PC-9 (cell line): ENCODE measurements at regions not wholly inside any gene's neighbourhood (a gene's known extent, or its start where the extent isn't known, plus 50 kb on each side); places are given as distances from the start of the nearest gene placed in this dataset.

Experiments used
- BruUV-seq: library from RNA; stranded (reverse); fragments of 400-500 nt; replicated peaks from 2 replicates; lab custom pipeline; 2021; lab: Mats Ljungman, UMichigan
- CTCF ChIA-PET: fragments of 300-600 bp; sonication (Branson Sonifier 250); formaldehyde crosslinking; loops from one replicate; lab custom pipeline; 2022; ENCODE audit warnings: antibody characterized with exemption; lab: Charles Lee
- POLR2A ChIA-PET: fragments of 300-600 bp; sonication (Branson Sonifier 250); formaldehyde crosslinking; loops from one replicate; lab custom pipeline; 2022; ENCODE audit warnings: antibody characterized with exemption; ENCODE audit not compliant: unreplicated experiment; lab: Charles Lee
- DNase-seq, 2 experiments: peaks; one replicate each; pipeline versions ENCODE4 v3.0.0 to v3.0.0-alpha.2; 2015 to 2022; ENCODE audit warnings: mixed read lengths in 1 of 2
- H2AFZ ChIP-seq: fragments of 200-600 bp; sonication (generic); 2 replicates; pipeline ENCODE4 v1.8.1; 2017; ENCODE audit warnings: antibody characterized with exemption
- H3F3A ChIP-seq: fragments of 200-600 bp; sonication (generic); 2 replicates; pipeline ENCODE4 v1.8.1; 2017; ENCODE audit warnings: antibody characterized with exemption, mild to moderate bottlenecking, low read depth; ENCODE audit not compliant: insufficient read depth
- H3K27ac ChIP-seq: fragments of 200-600 bp; sonication (generic); 2 replicates; pipeline ENCODE4 v1.6.1; 2016; ENCODE audit warnings: mixed run types
- H3K27me3 ChIP-seq: fragments of 200-600 bp; sonication (generic); 2 replicates; pipeline ENCODE4 v1.6.1; 2016; ENCODE audit warnings: low read depth, mixed run types; ENCODE audit not compliant: insufficient read depth
- H3K36me3 ChIP-seq: fragments of 200-600 bp; sonication (generic); 2 replicates; pipeline ENCODE4 v1.6.1; 2016; ENCODE audit warnings: low read depth, mixed run types
- H3K4me1 ChIP-seq: fragments of 200-600 bp; sonication (generic); replicated peaks from 2 replicates; pipeline ENCODE4 v1.6.1; 2016; ENCODE audit warnings: mixed run types; ENCODE audit not compliant: insufficient read depth
- H3K4me2 ChIP-seq: fragments of 200-600 bp; sonication (generic); 2 replicates; pipeline ENCODE4 v1.6.1; 2017; ENCODE audit warnings: mixed run types
- H3K4me3 ChIP-seq: fragments of 200-600 bp; sonication (generic); 2 replicates; pipeline ENCODE4 v1.6.1; 2016; ENCODE audit warnings: mixed run types
- H3K79me2 ChIP-seq: fragments of 200-600 bp; sonication (generic); 2 replicates; pipeline ENCODE4 v1.6.1; 2017; ENCODE audit warnings: low read depth, mixed run types
- H3K9me2 ChIP-seq: fragments of 200-600 bp; sonication (generic); 2 replicates; pipeline ENCODE4 v1.8.1; 2017; ENCODE audit warnings: mild to moderate bottlenecking; ENCODE audit not compliant: insufficient read depth
- H3K9me3 ChIP-seq: fragments of 200-600 bp; sonication (generic); 2 replicates; pipeline ENCODE4 v1.8.1; 2016; ENCODE audit warnings: low read depth; ENCODE audit not compliant: insufficient read depth
- H4K20me1 ChIP-seq: fragments of 200-600 bp; sonication (generic); 2 replicates; pipeline ENCODE4 v1.8.1; 2017; ENCODE audit not compliant: insufficient read depth
- CTCF ChIP-seq: fragments of 200-600 bp; sonication (generic); conservative IDR thresholded peaks from 2 replicates; pipeline ENCODE4 v1.6.1; 2017; ENCODE audit warnings: mixed run types, antibody characterized with exemption, mild to moderate bottlenecking, moderate library complexity
- EZH2 ChIP-seq: fragments of 200-600 bp; sonication (generic); IDR thresholded peaks from 2 replicates; pipeline ENCODE4 v1.8.0; 2017; ENCODE audit warnings: antibody characterized with exemption, low read depth
- intact Hi-C: fragments of 100-400 bp; cut with micrococcal nuclease; formaldehyde crosslinking; loops from one replicate; pipeline ENCODE4 v1.10.0; 2022; ENCODE audit not compliant: unreplicated experiment

- H3K36me3 ChIP-seq = no peaks in the 10 kb centered on the region
- no peaks in the 10 kb centered on the region for H3K79me2 ChIP-seq
- CTCF ChIA-PET = no interaction called here
- H3K4me1 ChIP-seq = no peaks in the 10 kb centered on the region
- H3K4me2 ChIP-seq = no peak overlapping the region
- DNase-seq = no peak
- H3K9me2 ChIP-seq = no peaks in the 10 kb centered on the region
- peaks cover 54% of the 10 kb centered on the region for H3K27me3 ChIP-seq
- POLR2A ChIA-PET = no interaction called here
- no peaks in the 10 kb centered on the region for H3F3A ChIP-seq
- H3K4me3 ChIP-seq = no peak overlapping the region
- H4K20me1 ChIP-seq = no peaks in the 10 kb centered on the region
- H3K9me3 ChIP-seq = no peaks in the 10 kb centered on the region
- intact Hi-C loops = loop anchor here (10.0 kb wide), 1 partner anchor 166 kb away; no protein-coding TSS in a partner anchor
- no peak overlapping the region for H2AFZ ChIP-seq
- no TSS peak for BruUV-seq
- no peak overlapping the region for H3K27ac ChIP-seq
- TF ChIP-seq CTCF (peak; percentile 44; the same call in 1 of the 2 replicates), EZH2 (no peak)
These were observed 821.1 kb upstream of the EEF2KMT start for GRCh38 chr16:5918567-5919130.

GRCh38 chr16:5917436-5918195 is 820.0 kb upstream of the EEF2KMT start:
- Histone ChIP-seq H3K27me3 (peaks cover 54% of the 10 kb centered on the region), H2AFZ (no peak overlapping the region), H3K27ac (no peak overlapping the region), H3K4me3 (no peak overlapping the region), H3K4me2 (no peak overlapping the region), H3K4me1 (no peaks in the 10 kb centered on the region), H4K20me1 (no peaks in the 10 kb centered on the region), H3K79me2 (no peaks in the 10 kb centered on the region), H3K9me2 (no peaks in the 10 kb centered on the region), H3F3A (no peaks in the 10 kb centered on the region), H3K36me3 (no peaks in the 10 kb centered on the region), H3K9me3 (no peaks in the 10 kb centered on the region)
- intact Hi-C loops = loop anchor here (10.0 kb wide), 1 partner anchor 167 kb away; no protein-coding TSS in a partner anchor
- no peak for DNase-seq
- no TSS peak for BruUV-seq
- TF ChIP-seq CTCF = no peak
- TF ChIP-seq EZH2 = no peak
- ChIA-PET POLR2A (no interaction called here), CTCF (no interaction called here)

GRCh38 chr16:5916711-5917191 is 819.2 kb upstream of the EEF2KMT start:
- BruUV-seq = no TSS peak
- CTCF ChIA-PET = no interaction called here
- no peaks in the 10 kb centered on the region for H3K9me2 ChIP-seq
- H3K27me3 ChIP-seq = peaks cover 57% of the 10 kb centered on the region
- H3K4me1 ChIP-seq = no peaks in the 10 kb centered on the region
- H3K36me3 ChIP-seq = no peaks in the 10 kb centered on the region
- no peaks in the 10 kb centered on the region for H3K9me3 ChIP-seq
- no peak for TF ChIP-seq EZH2
- no peak for TF ChIP-seq CTCF
- H3K27ac ChIP-seq = no peak overlapping the region
- intact Hi-C loops = loop anchor here (10.0 kb wide), 1 partner anchor 168 kb away; no protein-coding TSS in a partner anchor
- H3K79me2 ChIP-seq = no peaks in the 10 kb centered on the region
- H2AFZ ChIP-seq = no peak overlapping the region
- H4K20me1 ChIP-seq = no peaks in the 10 kb centered on the region
- POLR2A ChIA-PET = no interaction called here
- H3F3A ChIP-seq = no peaks in the 10 kb centered on the region
- H3K4me3 ChIP-seq = no peak overlapping the region
- no peak overlapping the region for H3K4me2 ChIP-seq
- DNase-seq = no peak
